B cell (primary cell): ENCODE measurements at regions not wholly inside any gene's neighbourhood (a gene's known extent, or its start where the extent isn't known, plus 50 kb on each side); places are given as distances from the start of the nearest gene placed in this dataset.

Source experiments
- EZH2 ChIP-seq: IDR thresholded peaks from 2 replicates; pipeline ENCODE4 v1.6.1; 2012; ENCODE audit warnings: borderline replicate concordance, low read depth, mild to moderate bottlenecking, moderate library complexity, low read length; ENCODE audit not compliant: insufficient read depth, poor library complexity, severe bottlenecking
- TF ChIP-seq, protein P1 (sequence below): fragments of 200-600 bp; IDR thresholded peaks from one replicate; pipeline ENCODE4 v1.8.0; 2022; ENCODE audit warnings: antibody characterized with exemption, mild to moderate bottlenecking

DNA sequence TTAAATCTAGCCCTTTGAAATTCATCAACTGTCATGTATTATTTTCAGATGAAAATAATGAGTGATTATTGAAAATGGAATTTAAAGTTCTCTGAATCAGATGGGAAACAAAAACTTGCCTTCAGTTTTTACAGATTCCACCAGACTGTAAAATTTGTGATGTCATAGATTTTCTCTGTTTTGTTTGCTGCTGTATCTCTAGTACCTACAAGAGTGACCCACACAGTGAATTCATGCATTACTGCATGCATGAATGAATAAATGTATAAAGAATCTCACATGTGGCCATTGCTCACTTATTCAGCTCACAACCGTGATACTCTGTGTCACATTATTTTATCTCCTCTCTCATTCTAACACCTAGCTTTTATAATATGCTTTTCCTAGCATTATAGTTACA, 532.2 kb upstream of the AGA start:
- TF ChIP-seq, protein P1, sequence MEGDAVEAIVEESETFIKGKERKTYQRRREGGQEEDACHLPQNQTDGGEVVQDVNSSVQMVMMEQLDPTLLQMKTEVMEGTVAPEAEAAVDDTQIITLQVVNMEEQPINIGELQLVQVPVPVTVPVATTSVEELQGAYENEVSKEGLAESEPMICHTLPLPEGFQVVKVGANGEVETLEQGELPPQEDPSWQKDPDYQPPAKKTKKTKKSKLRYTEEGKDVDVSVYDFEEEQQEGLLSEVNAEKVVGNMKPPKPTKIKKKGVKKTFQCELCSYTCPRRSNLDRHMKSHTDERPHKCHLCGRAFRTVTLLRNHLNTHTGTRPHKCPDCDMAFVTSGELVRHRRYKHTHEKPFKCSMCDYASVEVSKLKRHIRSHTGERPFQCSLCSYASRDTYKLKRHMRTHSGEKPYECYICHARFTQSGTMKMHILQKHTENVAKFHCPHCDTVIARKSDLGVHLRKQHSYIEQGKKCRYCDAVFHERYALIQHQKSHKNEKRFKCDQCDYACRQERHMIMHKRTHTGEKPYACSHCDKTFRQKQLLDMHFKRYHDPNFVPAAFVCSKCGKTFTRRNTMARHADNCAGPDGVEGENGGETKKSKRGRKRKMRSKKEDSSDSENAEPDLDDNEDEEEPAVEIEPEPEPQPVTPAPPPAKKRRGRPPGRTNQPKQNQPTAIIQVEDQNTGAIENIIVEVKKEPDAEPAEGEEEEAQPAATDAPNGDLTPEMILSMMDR = no peak
- no peak for TF ChIP-seq EZH2
